Stimulated activated CD8-positive, alpha-beta memory T cell treated with anti-CD3 and anti-CD28 coated beads, Interleukin-12 subunit alpha, Interleukin-12 subunit beta, amount 100 ng/mL, for 24 hours (primary cell): ENCODE measurements at regions not wholly inside any gene's neighbourhood (a gene's known extent, or its start where the extent isn't known, plus 50 kb on each side); places are given as distances from the start of the nearest gene placed in this dataset.

Experiments used
- DNase-seq: peaks from one replicate; pipeline ENCODE4 v3.0.0-alpha.2; 2020; ENCODE audit errors: extremely low read depth

DNA sequence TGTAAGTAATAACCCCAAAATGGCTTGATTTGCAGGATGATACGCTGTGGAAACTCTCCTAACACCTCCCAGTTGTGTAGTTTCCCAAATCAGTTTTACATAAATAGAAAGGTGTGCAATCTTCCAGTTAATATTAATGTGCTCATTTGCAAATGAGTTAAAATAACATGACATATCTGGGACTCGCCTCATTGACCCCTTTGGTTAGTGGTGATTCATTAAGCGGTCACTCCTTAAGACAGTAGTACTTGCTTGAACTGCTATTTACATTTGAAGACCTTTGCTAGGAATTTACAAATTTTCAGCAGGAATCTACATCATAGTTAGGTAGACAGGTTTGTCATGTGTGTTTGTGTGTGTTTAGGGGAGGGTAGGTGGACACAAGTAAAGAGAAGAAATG lies 1367.7 kb upstream of the CELF4 start:
- DNase-seq, result no peak

DNA sequence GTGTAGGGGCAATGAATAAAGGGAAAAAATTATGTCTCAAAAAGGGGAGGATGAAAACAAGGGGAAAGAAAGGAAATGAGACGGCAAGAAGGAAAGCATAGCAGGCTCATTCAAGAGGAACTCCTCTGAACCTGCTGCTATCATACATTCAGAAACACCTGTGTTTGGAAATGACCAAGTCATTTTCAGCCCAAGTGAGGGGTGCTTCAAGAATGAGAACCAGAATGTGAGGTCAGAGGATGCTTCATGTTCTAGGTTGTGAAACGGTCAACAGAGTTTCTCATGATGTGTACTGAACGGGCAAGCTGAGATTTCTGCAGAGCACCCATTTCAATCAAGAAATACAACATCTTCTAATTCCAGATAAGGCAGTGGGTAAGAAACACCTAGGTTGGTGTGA lies 1367.2 kb upstream of the CELF4 start:
- DNase-seq, result no peak

DNA sequence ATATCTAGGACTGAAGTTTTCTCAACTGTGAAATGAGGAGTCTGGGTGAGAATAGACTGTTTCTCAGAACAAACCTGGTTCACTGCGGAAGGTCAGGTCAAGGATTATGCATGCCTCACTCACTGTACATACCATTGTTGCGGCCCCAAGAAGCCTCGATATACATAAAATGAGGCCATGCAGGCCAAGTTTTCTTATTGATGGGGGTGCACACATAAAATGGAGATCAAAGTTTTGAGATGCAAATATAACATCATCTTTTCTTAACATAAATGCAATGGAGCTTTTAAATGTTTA lies 1366.1 kb upstream of the CELF4 start:
- no peak for DNase-seq

DNA sequence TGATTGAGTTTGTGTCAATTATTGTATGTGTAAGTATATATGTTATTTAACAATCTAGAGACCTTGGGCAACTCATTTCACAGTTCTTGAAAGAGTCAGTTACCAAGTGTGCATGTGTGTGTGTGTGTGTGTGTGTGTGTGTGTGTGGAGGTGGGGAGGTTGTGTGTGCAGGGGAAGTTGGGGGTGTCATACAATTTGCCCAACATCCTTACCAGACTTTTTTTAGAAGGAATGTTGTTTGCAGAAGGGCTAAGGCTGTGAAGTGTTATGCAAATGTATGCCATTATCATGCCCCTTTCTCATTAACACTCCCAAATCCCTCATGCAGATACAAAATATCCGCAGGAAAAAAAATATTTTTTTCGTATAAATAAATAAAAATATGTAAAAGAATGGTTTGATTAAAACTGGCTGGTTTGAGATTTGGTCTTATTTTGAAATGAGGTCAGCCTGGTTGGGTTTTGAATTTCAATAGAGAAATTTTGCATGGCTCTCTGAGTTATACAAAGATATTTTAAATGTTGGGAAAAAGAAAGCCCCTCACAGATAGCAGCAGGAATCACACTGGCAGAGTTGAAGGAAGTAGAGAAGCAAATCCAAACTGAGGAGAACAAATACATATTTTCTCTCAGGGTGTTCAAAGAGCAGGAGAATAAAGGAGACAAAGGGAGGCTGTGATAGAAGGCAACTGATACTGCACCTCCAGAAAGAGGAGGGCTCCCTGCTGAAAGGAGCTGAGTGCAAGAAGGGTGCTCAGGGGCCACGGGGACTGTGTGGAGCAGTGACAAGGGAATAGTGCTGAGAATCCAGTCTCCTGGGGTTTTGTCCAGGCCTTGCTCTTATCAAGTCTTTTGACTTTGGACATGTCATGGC lies 1365.5 kb upstream of the CELF4 start:
- DNase-seq, result no peak

DNA sequence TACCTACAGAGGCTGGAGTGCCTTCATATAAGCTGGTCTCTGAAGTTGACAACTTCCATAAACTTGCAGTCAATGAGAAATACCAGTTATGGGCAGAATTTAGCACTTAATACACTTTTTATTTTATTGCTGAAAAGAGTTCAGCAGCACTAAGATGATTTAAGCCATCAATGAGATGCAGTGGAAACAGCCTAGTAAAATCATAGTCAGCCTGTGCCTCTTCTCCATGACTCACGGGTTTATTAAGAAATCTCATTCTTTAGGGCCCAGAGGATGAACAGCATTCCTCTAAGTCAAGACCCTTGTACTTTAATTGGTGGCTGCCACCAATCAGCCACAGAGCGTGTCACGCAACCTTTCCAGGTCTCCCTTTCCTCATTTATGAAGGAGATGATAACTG lies 1357.9 kb upstream of the CELF4 start:
- DNase-seq, result no peak

DNA sequence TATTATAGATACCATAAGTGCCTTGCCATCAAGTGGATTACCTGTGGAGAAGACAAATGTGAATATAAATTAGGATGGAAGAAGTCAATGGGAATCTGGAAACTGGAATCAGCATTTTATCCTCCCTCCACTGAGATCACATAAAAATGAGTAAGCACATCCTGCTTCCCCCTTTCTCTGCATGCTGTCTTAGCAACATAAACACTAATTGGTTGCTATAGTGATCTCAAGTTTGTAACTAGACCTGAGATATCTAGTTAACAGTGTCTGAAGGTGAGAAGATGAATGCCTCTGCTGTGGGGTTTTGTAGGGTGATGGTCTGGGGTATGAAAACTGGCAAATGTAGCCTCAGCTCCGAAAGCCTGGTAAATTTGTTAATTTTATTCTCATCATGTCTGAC lies 1357.5 kb upstream of the CELF4 start:
- DNase-seq, result no peak

DNA sequence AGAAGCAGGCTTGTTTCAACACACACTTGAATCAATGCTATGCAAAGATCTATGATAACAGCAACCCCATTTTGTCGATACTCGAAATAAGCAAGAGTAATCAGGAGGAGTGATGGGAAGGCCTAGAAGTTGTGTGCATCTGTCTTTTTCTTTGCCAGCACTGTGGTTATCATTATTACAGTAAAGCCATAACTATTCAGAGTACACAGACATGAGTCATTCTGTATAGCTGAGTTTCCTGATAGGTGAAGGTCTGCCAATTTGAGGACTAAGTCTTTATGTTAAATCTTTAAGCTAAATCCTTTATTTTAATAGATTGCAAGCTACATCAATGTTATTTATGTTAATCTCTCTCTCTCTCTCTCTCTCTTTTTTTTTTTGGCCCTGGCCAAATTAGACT lies 1344.4 kb upstream of the CELF4 start:
- DNase-seq, result no peak

DNA sequence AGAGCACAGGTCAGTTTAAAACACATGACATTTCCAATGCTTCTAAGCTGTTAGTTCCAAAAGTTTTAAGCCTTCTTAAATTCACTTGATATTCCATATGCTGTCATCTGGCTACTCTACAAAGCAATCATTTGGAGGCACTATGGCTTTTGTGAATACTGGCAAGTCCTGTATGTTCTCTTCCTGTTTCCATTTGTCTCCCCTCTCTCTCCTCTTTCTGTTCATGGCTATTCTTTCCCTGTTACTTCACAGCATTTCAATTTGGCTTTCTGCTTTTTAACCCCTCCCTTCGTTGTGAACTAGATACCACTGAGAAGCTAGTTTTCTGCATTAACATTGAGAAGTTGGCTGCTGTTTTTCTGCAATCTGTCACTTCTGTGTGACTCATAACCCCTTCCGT lies 1337.2 kb upstream of the CELF4 start:
- no peak for DNase-seq

DNA sequence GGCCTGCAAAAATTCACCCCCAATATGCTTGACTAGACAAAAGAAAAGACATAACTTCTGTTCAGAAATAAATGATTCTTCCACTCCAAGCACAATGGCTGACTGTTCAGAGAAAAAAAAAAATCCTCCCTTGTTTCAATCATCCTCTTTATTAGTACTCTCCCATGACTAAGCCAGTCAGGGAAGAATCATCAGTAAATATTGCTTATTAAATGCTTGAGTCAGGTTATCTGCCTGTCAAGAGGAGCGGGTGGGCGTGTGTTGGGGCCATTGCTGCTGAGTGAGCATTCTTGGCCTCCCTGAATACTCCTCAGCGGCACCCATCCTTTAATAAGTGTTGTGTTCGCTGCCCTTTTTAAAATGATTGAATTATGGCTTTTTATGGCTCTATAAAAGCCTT lies 1334.8 kb upstream of the CELF4 start:
- DNase-seq, result no peak

DNA sequence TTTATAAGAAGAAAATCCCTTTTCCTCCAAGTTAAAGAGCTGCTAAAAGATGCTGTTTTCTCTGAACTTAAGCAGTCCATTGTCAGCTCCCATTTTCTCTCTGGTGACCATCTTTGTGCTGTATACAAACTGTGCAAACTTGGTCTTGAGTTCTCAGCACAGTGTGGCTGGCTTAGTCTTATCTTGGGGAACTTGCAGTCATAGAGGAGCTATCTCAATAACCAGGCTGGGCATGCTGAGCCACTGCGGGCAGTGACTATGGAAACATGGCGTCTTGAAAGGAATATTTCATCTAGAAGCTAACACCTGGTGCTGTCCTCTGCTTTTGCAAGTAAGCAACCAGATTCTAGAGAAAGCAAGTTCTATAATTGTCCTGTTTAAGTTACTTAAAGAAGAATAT lies 1334.4 kb upstream of the CELF4 start:
- no peak for DNase-seq

DNA sequence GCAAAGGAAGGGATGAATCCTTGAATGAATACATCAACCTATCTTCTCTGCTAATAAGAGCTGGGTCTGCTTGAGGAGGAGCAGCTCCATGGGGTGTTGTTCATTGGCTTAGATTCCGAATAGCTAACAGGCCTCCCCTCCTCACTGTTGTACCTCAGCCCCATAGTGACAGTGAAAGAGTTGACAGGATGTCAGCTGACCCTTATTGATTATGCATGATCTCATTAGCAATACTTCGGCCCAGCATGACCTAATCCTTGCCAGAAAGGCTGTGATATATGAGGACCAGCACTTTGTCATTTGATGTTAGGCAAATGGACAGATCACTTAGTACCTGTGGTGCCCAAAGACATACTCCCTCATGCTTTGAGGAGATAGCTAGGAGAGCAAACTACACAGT lies 1333.7 kb upstream of the CELF4 start:
- no peak for DNase-seq

DNA sequence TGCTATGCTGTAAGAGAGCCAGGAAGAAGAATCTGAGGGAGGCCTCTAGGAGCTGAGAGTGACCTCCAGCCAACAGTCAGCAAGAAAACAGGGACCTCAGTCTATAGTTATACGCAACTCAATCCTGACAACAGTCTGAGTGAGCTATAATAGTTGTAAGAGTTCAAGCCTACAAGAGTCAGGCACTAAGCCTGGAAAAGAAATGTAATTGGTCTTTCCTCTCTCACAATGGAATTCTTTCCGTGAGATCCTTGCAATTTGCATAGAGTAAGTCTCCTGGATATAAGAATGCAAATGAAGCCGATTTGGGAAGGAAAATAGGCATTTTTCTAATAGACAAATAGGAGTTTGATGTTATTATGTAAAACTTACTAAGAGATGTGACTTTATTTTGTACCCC lies 1332.6 kb upstream of the CELF4 start:
- no peak for DNase-seq

DNA sequence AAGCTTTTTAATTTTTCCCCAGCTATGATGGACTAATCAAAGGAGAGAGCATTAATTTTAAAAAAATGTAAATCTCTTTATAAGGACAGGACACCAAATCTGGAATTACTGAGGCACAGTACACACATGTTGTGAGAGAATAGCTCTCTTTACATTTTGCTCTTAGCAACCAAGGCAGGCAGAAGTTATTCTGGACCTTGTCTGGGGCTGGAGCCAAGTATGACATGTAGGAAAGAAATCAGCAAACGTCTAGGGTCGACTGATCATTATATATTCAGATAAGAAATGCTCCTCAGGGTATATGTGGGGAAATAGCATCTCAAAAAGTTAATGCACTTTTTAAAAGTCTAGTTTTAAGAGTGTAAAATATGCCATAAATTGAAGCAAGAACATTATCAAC lies 1330.0 kb upstream of the CELF4 start:
- no peak for DNase-seq

DNA sequence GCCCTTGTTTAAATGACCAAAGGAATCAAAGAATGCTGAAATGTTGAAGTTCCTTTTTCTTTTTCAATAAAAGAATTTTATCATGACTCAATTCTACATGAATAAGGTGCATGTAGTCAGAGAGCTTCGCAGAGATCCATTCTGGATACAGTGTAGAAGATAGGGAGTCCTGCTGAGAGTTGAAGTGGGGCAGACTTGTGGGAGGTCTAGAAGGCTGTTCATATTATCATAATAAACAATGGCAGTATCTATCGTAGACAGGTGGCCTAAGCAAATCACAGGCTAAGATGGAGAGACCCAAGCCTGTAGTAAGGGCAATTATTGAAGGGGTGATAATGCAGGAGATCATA lies 1322.0 kb upstream of the CELF4 start:
- no peak for DNase-seq

DNA sequence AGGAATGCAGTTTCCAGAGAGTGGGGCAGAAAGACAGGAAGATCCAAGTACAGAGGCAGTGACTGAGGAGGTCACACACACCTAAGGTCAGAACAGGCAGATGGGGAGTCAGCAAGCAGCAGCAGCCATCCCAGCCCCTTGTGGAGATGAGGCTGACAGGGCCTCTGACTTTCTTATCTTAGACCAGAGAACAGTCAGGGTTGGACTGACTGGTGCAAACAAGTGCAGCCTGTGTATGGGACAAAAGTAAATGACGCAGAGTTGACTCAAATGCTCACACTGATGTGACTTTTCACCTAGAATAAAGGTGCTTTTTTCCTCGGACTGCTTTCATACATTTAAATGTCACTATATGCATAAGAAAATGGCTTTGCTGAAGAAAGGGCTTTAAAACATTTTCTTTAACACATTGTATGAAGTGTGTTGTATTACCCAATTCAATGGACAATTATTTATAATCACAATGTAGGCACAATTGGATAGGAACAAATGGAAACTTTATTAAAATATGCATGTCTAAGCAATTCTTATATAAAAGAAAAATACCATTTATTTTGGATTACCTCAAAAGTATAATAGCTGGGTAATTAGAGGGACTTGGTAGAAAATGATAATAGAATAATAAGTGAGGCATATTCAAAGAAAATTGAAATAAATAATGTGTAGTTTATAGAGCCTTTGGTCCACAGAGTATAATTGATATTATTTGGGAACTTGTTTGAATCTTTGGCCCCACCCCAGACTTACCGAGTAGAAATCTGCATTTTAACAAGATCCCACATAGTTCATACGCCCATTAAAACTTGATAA lies 1321.5 kb upstream of the CELF4 start:
- DNase-seq, result no peak

DNA sequence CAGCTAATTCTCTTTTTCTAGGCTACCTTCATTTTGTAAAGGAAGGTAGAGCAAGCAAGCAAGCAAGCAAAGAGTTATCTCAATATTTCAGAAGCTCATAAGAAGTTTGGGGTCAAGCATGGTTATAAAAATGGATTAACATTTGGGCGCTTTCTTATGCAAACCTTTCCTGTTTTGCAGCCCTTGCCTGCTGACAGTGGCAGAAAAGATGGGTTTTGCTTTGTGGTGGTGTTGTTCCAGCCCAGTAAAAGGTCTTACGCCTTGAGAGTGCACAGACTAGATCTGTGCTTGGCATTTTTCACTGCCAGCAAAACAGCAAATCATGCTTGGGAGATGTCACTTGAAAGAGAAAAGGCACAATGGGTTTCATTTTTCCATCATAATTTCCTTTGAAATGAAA lies 1320.6 kb upstream of the CELF4 start:
- DNase-seq, result no peak

DNA sequence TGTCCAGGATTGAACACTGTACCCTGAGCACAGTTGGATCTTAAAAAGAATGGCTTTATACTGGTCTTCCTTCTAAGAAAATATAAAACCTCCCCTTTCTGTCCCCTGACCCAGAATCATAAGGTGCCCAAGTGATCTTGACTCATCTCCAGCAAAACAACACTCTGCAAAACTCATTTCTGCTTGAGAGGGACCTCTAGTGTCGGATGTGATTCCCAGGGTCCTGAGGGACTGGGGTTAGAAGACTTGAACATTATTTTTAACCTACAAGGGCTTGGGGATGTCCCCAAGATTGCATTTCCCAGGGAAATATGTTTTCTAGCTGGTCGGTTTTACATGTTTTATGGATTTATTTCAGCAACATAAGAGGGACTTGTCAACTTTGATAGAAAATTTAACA lies 1318.5 kb upstream of the CELF4 start:
- DNase-seq, result no peak

DNA sequence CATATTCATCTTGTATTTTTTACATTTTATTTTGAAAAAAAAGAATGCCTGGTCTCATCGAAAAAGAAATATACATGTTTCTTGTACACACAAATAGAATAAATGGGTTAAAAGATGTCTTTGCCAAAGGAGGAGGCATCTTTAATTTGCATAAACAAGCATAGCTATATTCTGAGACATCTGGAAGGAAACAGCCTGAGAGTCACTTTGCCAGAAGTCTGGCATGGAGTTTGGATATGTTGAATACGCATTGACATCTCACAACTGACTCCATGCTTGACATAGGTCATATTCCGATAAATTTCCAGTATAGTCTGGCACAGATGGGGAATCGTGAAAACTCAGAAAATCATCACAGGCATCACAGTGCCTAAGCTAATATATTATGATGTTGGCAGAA lies 1317.5 kb upstream of the CELF4 start:
- DNase-seq, result no peak

DNA sequence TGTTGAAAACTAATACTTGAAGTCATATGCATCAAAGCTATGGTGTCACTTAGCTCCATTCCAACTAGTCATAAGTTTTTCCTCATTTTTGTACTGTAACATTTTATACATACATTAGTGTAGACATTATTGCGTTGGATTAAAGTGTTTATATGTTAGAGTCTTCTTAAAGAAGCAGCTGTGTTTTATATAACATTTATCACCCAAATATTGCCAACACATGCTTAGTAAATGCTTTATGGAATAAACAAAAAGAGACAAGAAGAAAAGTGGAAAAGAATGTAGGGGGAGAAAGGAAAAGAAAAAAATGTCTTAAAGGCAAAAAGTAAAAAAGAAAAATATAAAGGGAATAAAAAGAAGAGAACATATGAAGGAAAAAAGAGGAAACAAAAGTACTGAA lies 1314.3 kb upstream of the CELF4 start:
- no peak for DNase-seq

DNA sequence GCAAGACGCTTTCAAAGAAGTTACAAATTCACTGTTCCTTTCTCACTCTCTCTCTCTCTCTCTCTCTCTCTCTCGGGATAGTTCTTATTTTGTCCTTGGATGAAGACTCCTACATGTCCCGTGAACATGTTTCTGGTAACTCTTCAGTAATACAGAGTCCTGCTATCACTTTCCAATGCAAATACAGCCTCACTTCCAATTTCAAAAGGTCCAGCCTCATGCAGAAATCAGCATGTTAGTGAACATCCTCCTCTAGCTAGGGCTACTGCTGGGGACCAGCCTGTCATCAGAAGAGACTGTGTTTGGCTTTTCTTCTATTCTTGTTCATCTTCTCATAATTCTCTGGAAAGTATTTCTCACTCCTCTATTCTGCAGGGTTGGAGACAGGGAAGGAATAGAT lies 1306.7 kb upstream of the CELF4 start:
- no peak for DNase-seq

DNA sequence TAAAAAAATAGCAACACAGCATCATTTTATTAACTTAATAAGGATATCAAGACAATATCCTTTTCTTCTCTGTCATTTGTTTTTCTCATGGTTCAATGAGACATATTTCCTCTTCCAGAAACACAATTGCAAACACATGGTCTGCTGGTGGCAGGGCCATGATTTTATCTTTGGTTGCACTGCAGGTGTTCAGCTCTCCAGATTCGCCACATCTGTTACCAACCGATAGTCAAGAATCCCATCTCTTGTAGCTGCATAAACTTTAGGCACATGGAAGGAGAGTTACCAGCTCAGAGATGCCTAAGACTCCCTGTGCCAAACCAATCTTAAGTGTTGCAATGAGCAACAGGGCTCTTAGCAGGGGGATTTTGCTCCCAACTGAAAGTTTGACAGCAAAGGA lies 1303.2 kb upstream of the CELF4 start:
- DNase-seq, result no peak

DNA sequence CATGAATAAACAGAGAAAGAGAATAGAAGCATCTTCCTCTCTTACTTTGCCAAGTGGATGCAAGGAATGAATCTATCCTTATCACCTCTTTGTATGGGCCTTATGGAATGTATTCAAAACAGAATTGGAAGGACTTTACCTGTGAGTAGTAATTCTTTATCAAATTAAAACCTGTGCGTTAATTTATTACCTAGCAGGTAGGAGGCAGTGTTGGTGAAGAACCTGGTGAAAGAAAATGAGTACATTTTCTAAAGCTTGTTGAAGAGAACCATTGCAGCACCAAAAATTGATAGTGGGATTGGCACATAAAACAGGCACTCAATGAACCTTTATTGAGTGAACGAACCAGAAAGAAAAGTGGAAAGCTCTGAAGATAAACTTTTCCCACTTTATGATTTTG lies 1302.1 kb upstream of the CELF4 start:
- no peak for DNase-seq

DNA sequence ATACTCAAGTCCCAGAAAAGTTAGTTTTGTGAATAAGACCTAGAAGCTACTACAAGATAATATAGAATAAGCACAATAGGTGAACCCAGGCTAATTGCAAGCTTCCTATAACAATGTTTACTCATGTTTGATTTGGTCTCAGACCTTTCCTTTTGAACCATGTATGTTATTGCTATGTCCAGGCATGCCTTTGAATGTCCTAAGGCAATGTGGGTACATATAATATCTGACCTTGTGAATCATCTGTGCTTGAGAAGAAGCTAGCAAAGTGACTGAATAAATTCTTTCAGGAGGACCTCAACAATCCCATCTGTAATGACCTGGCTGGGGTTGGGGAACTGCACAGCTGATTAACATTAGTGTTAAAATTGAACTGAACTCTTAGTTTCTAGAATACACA lies 1285.9 kb upstream of the CELF4 start:
- no peak for DNase-seq

DNA sequence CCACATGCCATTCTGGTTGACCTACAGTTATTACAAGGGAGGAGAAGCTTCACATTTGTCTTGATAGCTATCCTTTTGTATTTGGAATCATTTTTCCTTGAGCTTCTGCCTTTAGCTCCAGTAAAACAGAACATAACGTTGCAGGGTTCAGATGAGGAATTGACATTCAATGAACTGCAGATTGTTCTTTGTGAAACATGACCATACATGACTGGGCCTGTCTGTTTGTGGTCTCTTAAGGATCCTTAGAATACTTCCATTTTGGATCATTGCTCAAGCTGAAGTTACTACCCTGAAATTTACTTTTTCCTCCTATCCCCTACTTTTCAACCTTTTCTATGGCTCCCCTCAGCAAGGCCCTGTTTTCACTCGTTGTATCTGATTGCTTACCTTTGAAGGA lies 1281.7 kb upstream of the CELF4 start:
- no peak for DNase-seq
